VCaP (cell line): ENCODE measurements at regions not wholly inside any gene's neighbourhood (a gene's known extent, or its start where the extent isn't known, plus 50 kb on each side); places are given as distances from the start of the nearest gene placed in this dataset.

Source experiments
- H3K27ac ChIP-seq: fragments of 450-650 bp; 2 replicates; pipeline ENCODE4 v1.5.1; 2017
- CTCF ChIP-seq: fragments of 450-650 bp; conservative IDR thresholded peaks from 2 replicates; pipeline ENCODE4 v1.5.1; 2017; ENCODE audit warnings: mild to moderate bottlenecking, moderate library complexity

- no peak overlapping the region for H3K27ac ChIP-seq
- TF ChIP-seq CTCF, result no peak
Observed at GRCh38 chr4:73348185-73348584, 55.9 kb upstream of the ALB start.

- H3K27ac ChIP-seq, result no peak overlapping the region
- TF ChIP-seq CTCF, result no peak
Observed at GRCh38 chr4:73347497-73347896, 56.6 kb upstream of the ALB start.

- no peak overlapping the region; the same call in 1 of the 2 replicates for H3K27ac ChIP-seq
Observed at GRCh38 chr4:73345399-73345975, 58.6 kb upstream of the ALB start.

GRCh38 chr4:73344106-73344505 is 60.0 kb upstream of the ALB start:
- H3K27ac ChIP-seq, result no peak overlapping the region
- TF ChIP-seq CTCF, result no peak

More at GRCh38 chr4:73345399-73345975, 58.6 kb upstream of the ALB start:
- no peak for TF ChIP-seq CTCF

- H3K27ac ChIP-seq, result no peak overlapping the region; the same call in 1 of the 2 replicates
- no peak for TF ChIP-seq CTCF
Observed at GRCh38 chr4:73343432-73343831, 60.7 kb upstream of the ALB start.

GRCh38 chr4:73341454-73341853 is 62.6 kb upstream of the ALB start:
- H3K27ac ChIP-seq, result peak overlapping the region; percentile 6; the same call in 1 of the 2 replicates
- peak; percentile 99 for TF ChIP-seq CTCF

- TF ChIP-seq CTCF, result no peak
- no peak overlapping the region for H3K27ac ChIP-seq
Observed at GRCh38 chr4:73340917-73341316, 63.2 kb upstream of the ALB start.
